GM18873 (cell line): ENCODE measurements at regions not wholly inside any gene's neighbourhood (a gene's known extent, or its start where the extent isn't known, plus 50 kb on each side); places are given as distances from the start of the nearest gene placed in this dataset.

Experiments
- ATAC-seq: cut with Tn5 transposase; IDR thresholded peaks from one replicate; pipeline ENCODE4 v1.9.1; 2021; ENCODE audit warnings: mild to moderate bottlenecking, moderate library complexity, moderate number of reproducible peaks; ENCODE audit not compliant: unreplicated experiment, low FRiP score

DNA sequence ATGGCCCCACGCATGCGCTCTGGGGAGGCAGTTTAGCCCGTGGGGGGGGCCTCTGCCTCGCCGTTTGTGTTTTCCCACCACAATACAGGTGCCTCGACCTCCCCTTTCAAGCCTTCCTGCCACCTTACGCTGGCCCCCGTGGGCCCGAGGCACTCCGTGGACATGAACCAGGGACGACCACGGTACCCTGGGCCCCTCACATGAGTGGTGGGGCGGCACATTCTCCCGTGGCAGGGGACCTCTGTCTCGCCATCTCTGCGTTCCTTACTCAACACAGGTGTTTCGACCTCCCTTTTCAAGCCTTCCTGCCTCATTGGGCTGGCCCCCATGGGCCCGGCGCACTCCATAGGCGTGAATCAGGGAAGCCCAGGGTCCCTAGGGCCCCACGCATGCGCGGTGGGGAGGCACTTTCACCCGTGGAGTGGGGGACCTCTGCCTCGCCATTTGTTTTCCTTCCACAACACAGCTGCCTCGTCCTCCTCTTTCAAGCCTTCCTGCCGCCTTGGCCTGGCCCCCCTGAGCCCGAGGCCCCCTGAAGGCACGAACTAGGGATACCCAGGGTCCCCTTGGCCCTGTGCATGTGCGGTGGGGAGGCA is 339.5 kb downstream of the ALG10 start:
- ATAC-seq = no peak

DNA sequence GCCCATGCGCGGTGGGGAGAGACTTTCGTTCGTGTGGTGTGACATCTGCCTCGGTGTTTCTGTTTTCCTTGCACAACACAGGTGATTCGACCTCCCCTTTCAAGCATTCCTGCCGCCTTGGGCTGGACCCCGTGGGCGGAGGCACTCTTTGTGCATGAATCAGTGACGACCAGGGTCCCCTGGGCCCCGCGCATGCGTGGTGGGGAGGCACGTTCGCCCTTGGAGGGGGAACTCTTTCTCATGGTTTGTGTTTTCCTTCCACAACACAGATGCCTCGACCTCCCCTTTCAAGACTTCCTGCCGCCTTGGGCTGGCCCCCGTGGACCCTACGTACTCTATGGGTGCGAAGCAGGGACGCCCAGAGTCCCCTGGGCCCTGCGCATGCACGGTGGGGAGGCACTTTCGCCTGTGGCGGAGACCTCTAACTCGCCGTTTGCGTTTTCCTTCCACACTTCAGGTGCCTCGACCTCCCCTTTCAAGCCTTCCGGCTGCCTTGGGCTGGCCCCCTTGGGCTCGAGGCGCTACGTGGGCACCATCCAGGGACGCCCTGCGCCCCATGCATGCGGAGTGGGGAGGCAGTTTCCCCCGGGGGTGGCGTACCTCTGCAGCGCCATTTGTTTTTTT is 340.9 kb downstream of the ALG10 start:
- ATAC-seq = no peak

DNA sequence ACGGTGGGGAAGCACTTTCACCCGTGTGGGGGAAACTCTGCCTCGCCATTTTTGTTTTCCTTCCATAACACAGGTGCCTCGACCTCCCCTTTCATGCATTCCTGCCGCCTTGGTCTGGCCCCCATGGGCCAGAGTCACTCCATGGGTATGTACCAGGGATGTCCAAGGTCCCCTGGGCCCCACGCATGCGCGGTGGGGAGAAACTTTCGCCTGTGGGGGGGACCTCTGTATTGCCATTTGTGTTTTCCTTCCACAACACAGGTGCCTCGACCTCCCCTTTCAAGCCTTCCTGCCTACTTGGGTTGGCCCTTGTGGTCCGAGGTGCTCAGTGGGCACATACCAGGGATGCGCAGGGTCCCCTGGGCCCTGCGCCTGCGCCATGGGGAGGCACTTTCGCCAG is 345.8 kb downstream of the ALG10 start:
- no peak for ATAC-seq

DNA sequence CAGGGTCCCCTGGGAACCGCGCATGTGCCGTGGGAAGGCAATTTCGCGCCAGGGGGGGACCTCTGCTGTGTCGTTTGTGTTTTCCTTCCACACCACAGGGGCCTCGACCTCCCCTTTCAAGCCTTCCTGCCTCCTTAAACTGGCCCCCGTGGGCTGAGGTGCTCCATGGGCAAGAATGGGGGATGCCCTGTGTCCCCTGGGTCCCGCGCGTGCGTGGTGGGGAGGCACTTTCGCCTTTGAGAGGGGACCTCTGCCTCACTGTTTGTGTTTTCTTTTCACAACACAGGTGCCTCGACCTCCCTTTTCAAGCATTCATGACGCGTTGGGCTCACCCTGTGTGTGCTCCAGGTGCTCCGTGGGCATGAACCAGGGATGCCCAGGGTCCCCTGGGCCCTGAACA is 348.8 kb downstream of the ALG10 start:
- ATAC-seq = no peak

DNA sequence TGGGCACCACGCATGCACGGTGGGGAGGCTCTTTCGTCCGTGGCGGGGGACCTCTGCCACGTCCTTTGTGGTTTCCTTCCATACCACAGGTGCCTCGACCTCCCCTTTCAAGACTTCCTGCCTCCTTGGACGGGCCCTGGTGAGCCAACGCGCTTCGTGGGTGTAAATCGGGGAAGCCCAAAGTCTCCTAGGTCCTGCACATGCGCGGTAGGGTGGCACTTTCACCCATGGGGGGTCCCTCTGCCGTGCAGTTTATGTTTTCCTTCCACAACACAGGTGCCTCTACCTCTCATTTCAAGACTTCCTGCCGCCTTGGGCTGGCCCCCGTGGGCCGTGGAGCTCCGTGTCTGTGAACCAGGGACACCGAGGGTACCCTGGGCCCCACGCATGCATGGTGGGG is 349.7 kb downstream of the ALG10 start:
- ATAC-seq = no peak

DNA sequence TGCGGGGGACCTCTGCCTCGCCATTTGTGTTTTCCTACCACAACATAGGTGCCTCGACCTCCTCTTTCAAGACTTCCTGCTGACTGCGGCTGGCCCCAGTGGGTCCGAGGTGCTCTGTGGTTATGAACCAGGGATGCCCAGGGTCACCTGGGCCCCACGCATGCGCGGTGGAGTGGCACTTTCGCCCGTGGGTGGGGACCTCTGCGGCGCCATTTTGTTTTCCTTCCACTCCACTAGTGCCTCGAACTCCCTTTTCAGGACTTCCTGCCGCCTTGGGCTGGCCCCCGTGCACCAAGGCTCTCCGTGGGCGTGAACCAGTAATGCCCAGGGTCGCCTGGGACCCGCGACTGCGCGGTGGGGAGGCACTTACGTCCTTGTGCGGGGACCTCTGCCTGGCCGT is 351.6 kb downstream of the ALG10 start:
- ATAC-seq = no peak

DNA sequence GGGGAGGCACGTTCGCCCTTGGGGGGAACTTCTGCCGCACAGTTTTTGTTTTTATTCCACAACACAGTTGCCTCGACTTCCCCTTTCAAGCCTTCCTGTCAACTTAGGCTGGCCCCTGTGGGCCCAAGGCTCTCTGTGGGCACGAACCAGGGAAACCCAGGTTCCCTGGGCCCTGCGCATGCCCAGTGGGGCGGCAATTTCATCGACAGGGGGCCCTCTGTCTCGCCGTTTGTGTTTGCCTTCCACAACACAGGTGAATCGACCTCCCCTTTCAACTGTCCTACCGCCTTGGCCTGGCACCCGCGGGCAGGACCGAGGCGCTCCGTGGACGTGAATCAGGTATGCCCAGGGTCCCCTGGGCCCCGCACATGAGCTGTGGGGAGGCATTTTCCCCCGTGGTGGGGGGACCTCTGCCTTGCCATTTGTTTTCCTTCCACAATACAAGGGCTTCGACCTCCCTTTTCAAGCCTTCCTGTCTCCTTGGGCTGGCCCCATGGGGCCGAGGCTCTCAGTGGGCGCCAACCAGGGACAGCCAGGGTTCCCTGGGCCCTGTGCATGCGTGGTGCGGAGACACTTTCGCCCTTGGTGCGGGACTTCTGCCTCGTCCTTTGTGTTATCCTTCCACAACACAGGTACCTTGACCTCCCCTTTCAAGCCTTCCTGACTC is 354.0 kb downstream of the ALG10 start:
- no peak for ATAC-seq

DNA sequence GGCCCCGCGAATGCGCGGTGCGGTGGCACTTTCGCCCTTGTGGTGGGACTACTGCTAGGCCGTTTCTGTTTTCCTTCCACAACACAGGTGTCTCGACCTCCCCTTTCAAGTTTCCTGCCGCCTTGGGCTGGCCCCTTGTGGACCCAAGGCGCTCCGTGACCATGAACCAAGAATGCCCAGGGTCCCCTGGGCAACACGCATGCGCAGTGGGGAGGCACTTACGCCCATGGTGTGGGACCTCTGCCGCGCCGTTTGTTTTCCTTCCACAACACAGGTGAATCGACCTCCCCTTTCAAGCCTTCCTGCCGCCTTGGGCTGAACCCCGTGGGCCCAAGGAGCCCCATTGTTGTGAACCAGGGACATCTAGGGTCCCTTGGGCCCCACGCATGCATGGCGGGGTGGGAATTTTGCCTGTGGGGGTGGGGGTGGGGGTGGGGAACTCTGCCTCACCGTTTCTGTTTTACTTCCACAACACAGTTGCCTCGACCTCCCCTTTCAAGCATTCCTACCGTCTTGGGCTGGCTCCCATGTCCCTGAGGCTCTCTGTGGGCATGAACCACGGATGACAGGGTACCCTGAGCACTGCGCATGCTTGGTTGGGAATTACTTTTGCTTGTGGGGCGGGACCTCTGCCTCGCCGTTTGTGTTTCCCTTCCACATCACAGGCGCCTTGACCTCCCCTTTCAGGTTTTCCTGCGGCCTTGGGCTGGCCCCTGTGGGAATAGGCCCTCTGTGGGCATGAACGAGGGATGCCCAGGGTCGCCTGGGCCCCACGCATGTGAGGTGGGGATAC is 355.1 kb downstream of the ALG10 start:
- ATAC-seq = no peak

DNA sequence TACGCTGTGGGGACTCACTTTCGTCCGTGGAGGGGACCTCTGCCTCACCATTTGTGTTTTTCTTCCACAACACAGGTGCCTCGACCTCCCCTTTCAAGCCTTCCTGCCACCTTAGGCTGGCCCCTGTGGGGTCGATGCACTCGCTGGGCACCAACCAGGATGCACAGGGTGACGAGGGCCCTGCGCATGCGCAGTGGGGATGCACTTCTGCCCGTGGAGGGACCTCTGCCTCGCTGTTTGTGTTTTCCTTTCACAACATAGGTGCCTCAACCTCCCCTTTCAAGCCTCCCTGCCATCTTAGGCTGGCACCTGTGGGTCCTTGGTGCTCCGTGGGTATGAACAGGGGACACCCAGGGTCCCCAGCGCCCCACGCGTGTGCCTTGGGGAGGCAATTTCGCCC is 356.8 kb downstream of the ALG10 start:
- ATAC-seq = no peak

DNA sequence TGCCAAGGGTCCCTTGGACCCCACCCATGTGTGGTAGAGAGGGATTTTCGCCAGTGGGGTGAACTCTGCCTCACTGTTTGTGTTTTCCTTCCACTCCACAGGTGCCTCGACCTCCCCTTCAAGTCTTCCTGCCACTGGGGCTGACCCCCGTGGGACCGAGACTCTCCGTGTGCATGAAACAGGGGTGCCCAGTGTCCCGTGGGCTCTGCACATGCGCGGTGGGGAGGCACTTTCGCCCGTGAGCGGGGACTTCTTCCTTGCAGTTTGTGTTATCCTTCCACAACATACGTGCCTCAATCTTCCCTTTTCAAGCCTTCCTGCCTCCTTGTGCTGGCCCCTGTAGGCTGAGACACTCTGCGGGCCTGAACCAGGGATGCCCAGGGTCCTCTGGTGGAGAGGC is 362.4 kb downstream of the ALG10 start:
- no peak for ATAC-seq

DNA sequence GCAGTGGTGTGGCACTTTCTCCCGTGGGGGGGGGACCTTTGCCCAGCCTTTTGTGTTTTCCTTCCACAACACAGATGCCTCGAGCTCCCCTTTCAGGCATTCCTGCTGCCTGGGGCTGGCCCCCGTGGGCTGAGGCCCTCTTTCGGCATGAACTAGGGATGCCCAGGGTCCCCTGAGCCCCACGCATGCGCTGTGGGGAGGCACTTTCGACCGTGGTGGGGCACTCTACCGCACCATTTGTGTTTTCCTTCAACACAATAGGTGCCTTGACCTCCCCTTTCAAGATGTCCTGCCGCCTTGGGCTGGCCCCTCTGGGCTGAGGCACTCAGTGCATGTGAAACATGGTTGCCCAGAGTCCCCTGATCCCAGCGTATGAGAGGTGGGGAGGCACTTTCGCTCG is 363.7 kb downstream of the ALG10 start:
- no peak for ATAC-seq

DNA sequence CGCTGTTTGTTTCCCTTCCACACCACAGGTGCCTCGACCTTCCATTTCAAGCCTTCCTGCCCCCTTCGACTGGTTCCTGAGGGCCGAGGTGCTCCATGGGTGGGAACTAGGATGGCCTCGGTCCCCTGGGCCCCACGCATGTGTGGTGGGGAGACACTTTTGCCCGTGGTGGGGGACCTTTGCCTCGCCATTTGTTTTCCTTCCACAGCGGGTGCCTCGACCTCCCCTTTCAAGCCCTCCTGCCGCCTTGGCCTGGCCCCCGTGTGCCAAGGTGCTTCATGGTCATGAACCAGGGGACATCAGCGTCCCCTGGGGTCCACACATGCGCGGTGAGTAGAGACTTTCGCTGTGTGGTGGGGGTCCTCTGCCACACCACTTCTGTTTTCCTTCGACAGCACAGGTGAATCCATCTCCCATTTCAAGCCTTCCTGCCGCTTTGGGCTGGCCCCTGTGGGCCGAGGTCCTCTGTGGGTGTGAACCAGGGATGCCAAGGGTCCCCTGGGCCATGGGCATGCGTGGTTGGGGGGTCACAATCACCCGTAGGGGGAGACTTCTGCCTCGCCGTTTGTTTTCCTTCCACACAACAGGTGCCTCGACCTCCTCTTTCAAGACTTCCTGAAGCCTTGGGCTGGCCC is 364.4 kb downstream of the ALG10 start:
- ATAC-seq = no peak

DNA sequence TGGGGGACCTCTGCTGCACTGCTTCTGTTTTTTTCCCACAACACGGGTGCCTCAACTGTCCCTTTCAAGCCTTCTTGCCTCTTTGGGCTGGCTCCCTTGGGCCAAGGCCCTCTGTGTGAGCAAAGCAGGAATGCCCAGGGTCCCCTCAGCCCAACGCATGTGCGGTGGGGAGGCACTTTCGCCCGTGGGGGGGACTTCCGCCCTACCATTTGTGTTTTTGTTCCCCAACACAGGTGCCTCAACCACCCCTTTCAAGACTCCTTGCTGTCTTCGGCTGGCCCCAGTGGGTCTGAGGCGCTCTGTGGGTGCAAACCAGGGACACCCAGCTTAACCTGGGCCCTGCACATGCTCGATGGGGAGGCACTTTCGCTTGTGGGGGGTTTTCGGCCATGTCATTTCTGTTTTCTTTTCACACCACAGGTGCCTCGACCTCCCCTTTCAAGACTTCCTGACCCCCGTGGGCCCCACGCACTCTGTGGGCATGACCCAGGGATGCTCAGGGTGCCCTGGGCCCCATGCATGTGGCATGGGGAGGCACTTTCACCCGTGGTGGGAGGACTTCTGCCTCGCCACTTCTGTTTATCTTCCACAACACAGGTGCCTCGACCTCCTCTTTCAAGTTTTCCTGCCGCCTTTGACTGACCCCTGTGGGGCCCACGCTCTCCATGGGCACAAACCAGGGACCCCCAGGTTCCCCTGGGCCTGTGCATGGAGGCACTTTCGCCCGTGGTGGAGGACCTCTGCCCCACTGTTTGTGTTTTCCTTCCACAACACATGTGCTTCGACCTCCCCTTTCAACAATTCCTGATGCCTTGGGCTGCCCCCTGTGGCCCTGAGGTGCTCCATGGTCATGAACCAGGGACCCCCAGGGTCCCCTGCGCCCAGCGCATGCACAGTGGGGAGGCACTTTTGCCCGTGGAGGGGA is 365.7 kb downstream of the ALG10 start:
- no peak for ATAC-seq

DNA sequence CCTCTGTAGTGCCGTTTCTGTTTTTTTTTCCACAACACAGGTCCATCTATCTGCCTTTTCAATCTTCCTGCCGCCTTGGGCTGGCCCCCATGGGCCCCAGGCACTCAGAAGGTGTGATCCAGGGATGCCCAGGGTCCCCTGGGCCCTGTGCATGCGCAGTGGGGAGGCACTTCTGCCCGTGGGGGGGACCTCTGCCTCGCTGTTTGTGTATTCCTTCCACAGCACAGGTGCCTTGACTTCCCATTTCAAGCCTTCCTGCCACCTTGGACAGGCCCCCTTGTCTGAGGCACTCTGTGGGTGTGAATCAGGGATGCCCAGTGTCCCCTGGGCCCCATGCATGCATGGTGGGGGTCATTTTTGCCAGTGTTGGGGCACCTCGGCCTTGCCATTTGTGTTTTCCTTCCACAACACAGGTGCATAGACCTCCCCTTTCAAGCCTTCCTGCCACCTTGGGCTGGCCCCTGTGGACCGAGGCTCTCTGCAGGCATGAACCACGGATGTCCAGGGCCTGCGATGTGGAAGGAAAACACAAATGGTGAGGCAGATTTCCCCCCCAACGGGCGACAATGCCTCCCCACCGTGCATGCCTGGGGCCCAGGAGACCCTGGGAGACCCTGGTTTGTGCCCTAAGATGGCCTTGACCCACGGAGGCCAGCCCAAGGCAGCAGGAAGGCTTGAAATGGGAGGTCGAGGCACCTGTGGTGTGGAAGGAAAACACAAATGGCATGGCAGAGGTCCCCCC is 366.5 kb downstream of the ALG10 start:
- ATAC-seq = no peak

DNA sequence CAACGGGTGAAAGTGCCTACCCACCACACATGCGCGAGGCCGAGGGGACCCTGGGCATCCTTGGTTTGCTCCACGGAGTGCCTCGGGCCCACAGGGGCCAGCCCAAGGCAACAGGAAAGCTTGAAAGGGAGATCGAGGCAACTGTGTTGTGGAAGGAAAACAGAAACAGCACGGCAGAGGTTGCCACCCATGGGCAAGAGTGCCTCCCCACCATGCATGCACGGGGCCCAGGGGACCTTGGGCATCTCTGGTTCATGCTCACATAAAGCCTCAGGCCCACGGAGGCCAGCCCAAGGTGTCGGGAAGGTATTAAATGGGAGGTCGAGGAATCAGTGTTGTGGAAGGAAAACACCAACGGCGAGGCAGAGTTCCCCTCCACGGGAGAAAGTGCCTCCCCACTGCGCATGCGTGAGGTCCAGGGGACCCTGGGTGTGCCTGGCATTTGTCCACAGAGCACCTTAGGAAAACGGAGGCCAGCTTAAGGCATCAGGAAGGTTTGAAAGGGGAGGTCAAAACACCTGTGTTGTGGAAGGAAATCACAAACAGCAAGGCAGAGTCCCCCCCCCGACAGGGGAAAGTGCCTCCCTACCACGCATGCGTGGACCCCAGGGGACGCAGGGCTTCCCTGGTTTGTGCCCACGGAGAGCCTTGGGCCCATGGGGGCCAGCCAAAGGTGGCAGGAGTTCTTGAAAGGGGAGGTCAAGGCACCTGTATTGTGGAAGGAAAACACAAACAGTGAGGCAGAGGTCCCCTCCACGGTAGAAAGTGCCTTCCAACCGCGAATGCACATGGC is 367.3 kb downstream of the ALG10 start:
- no peak for ATAC-seq

DNA sequence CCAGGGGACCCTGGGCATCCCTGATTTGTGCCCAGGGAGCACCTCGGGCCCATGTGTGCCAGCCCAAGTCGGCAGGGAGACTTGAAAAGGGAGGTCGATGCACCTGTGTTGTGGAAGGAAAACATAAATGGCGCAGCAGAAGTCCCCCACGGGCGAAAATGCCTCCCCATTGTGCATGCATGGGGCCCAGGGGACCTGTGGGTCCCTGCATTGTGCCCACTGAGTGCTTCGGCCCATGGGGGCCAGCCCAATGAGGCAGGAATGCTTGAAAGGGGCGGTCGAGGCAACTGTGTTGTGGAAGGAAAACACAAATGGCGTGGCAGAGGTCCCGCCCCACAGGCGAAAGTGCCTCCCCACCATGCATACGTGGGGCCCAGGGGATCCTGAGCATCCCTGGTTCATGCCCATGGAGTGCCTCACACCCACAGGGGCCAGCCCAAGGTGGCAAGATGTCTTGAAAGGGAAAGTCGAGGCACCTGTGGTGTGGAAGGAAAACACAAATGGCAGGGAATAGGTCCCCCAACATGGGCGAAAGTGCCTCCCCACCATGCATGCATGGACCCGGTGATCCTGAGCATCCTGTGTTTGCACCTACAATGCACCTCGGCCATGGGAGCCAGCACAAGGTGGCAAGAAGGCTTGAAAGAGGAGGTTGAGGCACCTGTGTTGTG is 368.0 kb downstream of the ALG10 start:
- no peak for ATAC-seq

DNA sequence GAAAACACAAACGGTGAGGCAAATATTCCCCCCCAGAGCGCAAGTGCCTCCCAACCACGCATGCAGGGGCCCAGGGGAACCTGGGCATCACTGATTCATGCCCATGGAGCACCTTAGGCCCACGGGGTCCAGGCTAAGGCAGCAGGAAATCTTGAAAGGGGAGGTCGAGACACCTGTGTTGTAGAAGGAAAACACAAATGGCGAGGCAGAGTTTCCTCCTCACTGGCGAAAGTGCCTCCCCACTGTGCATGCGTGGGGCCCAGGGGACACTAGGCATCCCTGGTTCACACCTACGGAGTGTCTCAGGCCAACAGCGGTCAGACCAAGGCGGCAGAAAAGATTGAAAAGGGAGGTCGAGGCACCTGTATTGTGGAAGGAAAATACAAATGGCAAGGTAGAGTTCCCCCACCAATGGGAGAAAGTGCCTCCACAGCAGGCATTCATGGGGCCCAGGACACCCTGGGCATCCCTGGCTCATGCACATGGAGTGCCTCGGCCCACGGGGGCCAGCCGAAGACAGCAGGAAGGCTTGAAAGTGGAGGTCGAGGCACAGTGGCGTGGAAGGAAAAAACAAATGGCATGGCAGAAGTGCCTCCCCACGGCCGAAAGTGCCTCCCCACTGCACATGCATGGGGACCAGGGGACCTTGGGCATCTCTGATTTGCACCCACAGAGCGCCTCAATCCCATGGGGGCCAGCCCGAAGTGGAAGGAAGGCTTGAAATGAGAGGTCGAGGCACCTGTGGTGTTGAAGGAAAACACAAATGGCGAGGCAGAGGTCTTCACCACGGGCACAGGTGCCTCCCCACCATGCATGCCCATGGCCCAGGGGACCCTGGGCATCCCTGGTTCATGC is 368.8 kb downstream of the ALG10 start:
- no peak for ATAC-seq
